IMR-90 (cell line): ENCODE measurements at regions not wholly inside any gene's neighbourhood (a gene's known extent, or its start where the extent isn't known, plus 50 kb on each side); places are given as distances from the start of the nearest gene placed in this dataset.

Experiments used
- ATAC-seq: fragments of 200-7000 bp; cut with Tn5 transposase; 2 replicates; pipeline ENCODE4 v1.9.1; 2020; ENCODE audit warnings: low read depth, mild to moderate bottlenecking, moderate library complexity
- BruUV-seq: library from RNA; stranded (reverse); fragments of 400-500 nt; replicated peaks from 2 replicates; lab custom pipeline; 2021; lab: Mats Ljungman, UMichigan
- CTCF ChIA-PET: fragments of 300-600 bp; formaldehyde crosslinking; extraction: SDS; loops from one replicate; lab custom pipeline; 2021; ENCODE audit warnings: antibody characterized with exemption; lab: Yijun Ruan, JAX
- POLR2A ChIA-PET: fragments of 300-600 bp; sonication (Branson Sonifier 250); formaldehyde crosslinking; loops from one replicate; lab custom pipeline; 2022; ENCODE audit warnings: antibody characterized with exemption; ENCODE audit not compliant: unreplicated experiment; lab: Charles Lee
- DNase-seq: peaks from one replicate; pipeline ENCODE4 v3.0.0; 2013
- H2AFZ ChIP-seq: replicated peaks from 2 replicates; pipeline ENCODE3; 2013; ENCODE audit warnings: low read length, mild to moderate bottlenecking; ENCODE audit not compliant: poor library complexity
- H2AK5ac ChIP-seq: 2 replicates; pipeline ENCODE4 v1.6.1; 2013; ENCODE audit warnings: low read depth, low read length, inconsistent platforms
- H2AK9ac ChIP-seq: replicated peaks from 2 replicates; pipeline ENCODE3; 2013; ENCODE audit warnings: mild to moderate bottlenecking, low read depth, low read length, moderate library complexity; ENCODE audit not compliant: poor library complexity
- H2BK120ac ChIP-seq: 2 replicates; pipeline ENCODE4 v1.6.1; 2013; ENCODE audit warnings: low read depth, low read length, inconsistent platforms
- H2BK15ac ChIP-seq: 3 replicates; pipeline ENCODE4 v1.6.1; 2013; ENCODE audit warnings: low read depth, low read length, inconsistent platforms
- H2BK20ac ChIP-seq: 2 replicates; pipeline ENCODE4 v1.6.1; 2013; ENCODE audit warnings: low read depth, mild to moderate bottlenecking, inconsistent platforms, low read length, moderate library complexity
- H2BK5ac ChIP-seq: 2 replicates; pipeline ENCODE4 v1.6.1; 2013; ENCODE audit warnings: mild to moderate bottlenecking, low read depth, low read length, inconsistent platforms; ENCODE audit not compliant: poor library complexity, severe bottlenecking
- H3K14ac ChIP-seq: replicated peaks from 2 replicates; pipeline ENCODE4 v1.6.1; 2013; ENCODE audit warnings: low read depth, low read length, inconsistent platforms
- H3K18ac ChIP-seq: 2 replicates; pipeline ENCODE4 v1.6.1; 2013; ENCODE audit warnings: low read depth, low read length, control low read depth
- H3K23ac ChIP-seq: 2 replicates; pipeline ENCODE4 v1.6.1; 2013; ENCODE audit warnings: low read depth, low read length, inconsistent platforms
- H3K27ac ChIP-seq: 2 replicates; pipeline ENCODE4 v1.5.1; 2013; ENCODE audit warnings: mild to moderate bottlenecking, control low read depth, low read length; ENCODE audit not compliant: insufficient read depth
- H3K27me3 ChIP-seq: 2 replicates; pipeline ENCODE4 v1.6.1; 2013; ENCODE audit warnings: low read length; ENCODE audit not compliant: control insufficient read depth, insufficient read depth
- H3K36me3 ChIP-seq: 2 replicates; pipeline ENCODE4 v1.6.1; 2013; ENCODE audit warnings: low read length, mixed read lengths; ENCODE audit not compliant: control insufficient read depth, insufficient read depth
- H3K4ac ChIP-seq: 2 replicates; pipeline ENCODE4 v1.6.1; 2013; ENCODE audit warnings: low read depth, low read length, inconsistent platforms
- H3K4me1 ChIP-seq: 2 replicates; pipeline ENCODE4 v1.6.1; 2013; ENCODE audit warnings: low read length, mixed read lengths; ENCODE audit not compliant: control insufficient read depth, insufficient read depth
- H3K4me2 ChIP-seq: 2 replicates; pipeline ENCODE4 v1.6.1; 2013; ENCODE audit warnings: low read depth, mild to moderate bottlenecking, control low read depth, low read length, moderate library complexity
- H3K4me3 ChIP-seq: 2 replicates; pipeline ENCODE4 v1.5.1; 2013; ENCODE audit warnings: low read depth, mild to moderate bottlenecking, control low read depth, low read length, moderate library complexity; ENCODE audit not compliant: insufficient read depth
- H3K56ac ChIP-seq: 2 replicates; pipeline ENCODE4 v1.6.1; 2013; ENCODE audit warnings: low read length, inconsistent platforms; ENCODE audit not compliant: insufficient read depth; ENCODE audit errors: extremely low read depth
- H3K79me1 ChIP-seq, 2 experiments: 2 replicates each; pipeline ENCODE4 v1.6.1; 2013; ENCODE audit warnings: low read length in 2 of 2, inconsistent platforms in 1 of 2, low read depth in 1 of 2
- H3K9ac ChIP-seq: 2 replicates; pipeline ENCODE4 v1.6.1; 2013; ENCODE audit warnings: low read depth, low read length, control low read depth
- H3K9me1 ChIP-seq: 2 replicates; pipeline ENCODE4 v1.6.1; 2013; ENCODE audit warnings: low read length, inconsistent platforms; ENCODE audit not compliant: insufficient read depth
- H3K9me3 ChIP-seq: 2 replicates; pipeline ENCODE4 v1.6.1; 2013; ENCODE audit warnings: low read length; ENCODE audit not compliant: control insufficient read depth, insufficient read depth
- H4K20me1 ChIP-seq: 2 replicates; pipeline ENCODE4 v1.6.1; 2013; ENCODE audit warnings: low read length, inconsistent platforms; ENCODE audit not compliant: insufficient read depth
- H4K5ac ChIP-seq: 2 replicates; pipeline ENCODE4 v1.6.1; 2013; ENCODE audit warnings: mild to moderate bottlenecking, low read depth, low read length, control low read depth
- H4K8ac ChIP-seq, 2 experiments: 2 replicates each; pipeline ENCODE4 v1.6.1; 2013; ENCODE audit warnings: low read depth in 2 of 2, low read length in 2 of 2, control low read depth in 1 of 2, inconsistent platforms in 1 of 2
- H4K91ac ChIP-seq: 2 replicates; pipeline ENCODE4 v1.6.1; 2013; ENCODE audit warnings: low read depth, low read length, inconsistent platforms; ENCODE audit not compliant: insufficient read depth
- CTCF ChIP-seq: conservative IDR thresholded peaks from 2 replicates; pipeline ENCODE4 v1.5.1; 2012; ENCODE audit warnings: mild to moderate bottlenecking, low read depth, low read length, improper control_type of control experiment
- FOS ChIP-seq: fragments of 150-350 bp; IDR thresholded peaks from 2 replicates; pipeline ENCODE4 v1.6.1; 2016; ENCODE audit warnings: low read depth, low read length
- MAFK ChIP-seq: IDR thresholded peaks from 2 replicates; pipeline ENCODE4 v1.6.1; 2012; ENCODE audit warnings: low read depth, low read length, improper control_type of control experiment
- NFE2L2 ChIP-seq: fragments of 150-350 bp; IDR thresholded peaks from 2 replicates; pipeline ENCODE4 v1.6.1; 2016; ENCODE audit warnings: low read depth, mild to moderate bottlenecking, low read length
- POLR2A ChIP-seq: IDR thresholded peaks from 2 replicates; pipeline ENCODE4 v1.6.1; 2012; ENCODE audit warnings: mild to moderate bottlenecking, low read depth, low read length
- SMC3 ChIP-seq: fragments of 150-350 bp; IDR thresholded peaks from 2 replicates; pipeline ENCODE4 v1.6.1; 2016; ENCODE audit warnings: low read depth, mild to moderate bottlenecking, antibody characterized with exemption, low read length, moderate library complexity
- WGBS, 2 experiments: methylation state at CpG; one replicate each; pipeline versions ENCODE4 v1.1.5 to v1.1.7; 2013; ENCODE audit warnings: missing lambda C conversion rate in 2 of 2; ENCODE audit not compliant: insufficient read length in 1 of 2; ENCODE audit errors: extremely low coverage in 2 of 2; 5-methylcytosine and 5-hydroxymethylcytosine counted together
- dilution Hi-C: fragments of 300-500 bp; cut with HindIII; formaldehyde crosslinking; loops from one replicate; pipeline ENCODE4 v1.14.3; 2018; ENCODE audit warnings: low sequenced_read_pairs; ENCODE audit not compliant: unreplicated experiment
- in situ Hi-C: fragments of 300-500 bp; cut with MboI; formaldehyde crosslinking; loops from 3 replicates; pipeline ENCODE4 v1.14.3; 2019; ENCODE audit warnings: low sequenced_read_pairs, inconsistent platforms, mixed read lengths
- intact Hi-C: fragments of 100-400 bp; cut with micrococcal nuclease; formaldehyde crosslinking; loops from 2 replicates; pipeline ENCODE4 v1.10.0; 2022
- TF ChIP-seq, protein P1 (sequence below): fragments of 150-350 bp; IDR thresholded peaks from 2 replicates; pipeline ENCODE4 v1.6.1; 2017; ENCODE audit warnings: mild to moderate bottlenecking, antibody characterized with exemption, low read length, low read depth

GRCh38 chr16:64280317-64280716 lies 841.5 kb downstream of the CDH11 start:
- no peak overlapping the region for H3K14ac ChIP-seq
- no peaks in the 10 kb centered on the region for H4K20me1 ChIP-seq

More at GRCh38 chr16:64280317-64280716, 841.5 kb downstream of the CDH11 start:
- H3K56ac ChIP-seq, result no peak overlapping the region
- no peak overlapping the region for H2AFZ ChIP-seq
- in situ Hi-C loops (no loop called here), intact Hi-C loops (no loop called here), dilution Hi-C loops (no loop called here)
- CTCF ChIA-PET, result no interaction called here
- no peak overlapping the region for H2AK9ac ChIP-seq
- H3K18ac ChIP-seq, result no peak overlapping the region
- no peak overlapping the region for H2BK120ac ChIP-seq
- no peak overlapping the region for H2BK20ac ChIP-seq
- H3K36me3 ChIP-seq, result no peaks in the 10 kb centered on the region
- no peaks in the 10 kb centered on the region for H3K79me1 ChIP-seq
- H4K91ac ChIP-seq, result no peak overlapping the region
- no peak overlapping the region for H4K5ac ChIP-seq
- DNase-seq (no peak), ATAC-seq (no peak)
- no peak overlapping the region for H3K23ac ChIP-seq
- no peak overlapping the region for H2BK5ac ChIP-seq
- no peak overlapping the region for H3K4me3 ChIP-seq
- no peaks in the 10 kb centered on the region for H3K9me3 ChIP-seq
- no TSS peak for BruUV-seq
- no peak overlapping the region for H2AK5ac ChIP-seq
- no peaks in the 10 kb centered on the region for H3K27me3 ChIP-seq
- WGBS, 2 experiments, result 100% methylated on average over 1 of the region's 9 CpGs; no CpG with 5 or more reads in 1 of the 2 experiments
- no peak overlapping the region for H3K27ac ChIP-seq
- no peaks in the 10 kb centered on the region for H3K4me1 ChIP-seq
- no peak overlapping the region for H3K4ac ChIP-seq
- POLR2A ChIA-PET, result no interaction called here
- H3K9me1 ChIP-seq, result no peaks in the 10 kb centered on the region
- no peak overlapping the region for H2BK15ac ChIP-seq
- TF ChIP-seq NFE2L2 (no peak), CTCF (no peak), POLR2A (no peak), FOS (no peak), SMC3 (no peak), MAFK (no peak)
- TF ChIP-seq, protein P1, sequence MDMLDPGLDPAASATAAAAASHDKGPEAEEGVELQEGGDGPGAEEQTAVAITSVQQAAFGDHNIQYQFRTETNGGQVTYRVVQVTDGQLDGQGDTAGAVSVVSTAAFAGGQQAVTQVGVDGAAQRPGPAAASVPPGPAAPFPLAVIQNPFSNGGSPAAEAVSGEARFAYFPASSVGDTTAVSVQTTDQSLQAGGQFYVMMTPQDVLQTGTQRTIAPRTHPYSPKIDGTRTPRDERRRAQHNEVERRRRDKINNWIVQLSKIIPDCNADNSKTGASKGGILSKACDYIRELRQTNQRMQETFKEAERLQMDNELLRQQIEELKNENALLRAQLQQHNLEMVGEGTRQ, result no peak
- H3K4me2 ChIP-seq, result no peak overlapping the region
- H3K9ac ChIP-seq, result no peak overlapping the region
- H4K8ac ChIP-seq, result no peak overlapping the region
